ENCODE measurements at regions not wholly inside any gene's neighbourhood (a gene's known extent, or its start where the extent isn't known, plus 50 kb on each side); places are given as distances from the start of the nearest gene placed in this dataset.

DNA sequence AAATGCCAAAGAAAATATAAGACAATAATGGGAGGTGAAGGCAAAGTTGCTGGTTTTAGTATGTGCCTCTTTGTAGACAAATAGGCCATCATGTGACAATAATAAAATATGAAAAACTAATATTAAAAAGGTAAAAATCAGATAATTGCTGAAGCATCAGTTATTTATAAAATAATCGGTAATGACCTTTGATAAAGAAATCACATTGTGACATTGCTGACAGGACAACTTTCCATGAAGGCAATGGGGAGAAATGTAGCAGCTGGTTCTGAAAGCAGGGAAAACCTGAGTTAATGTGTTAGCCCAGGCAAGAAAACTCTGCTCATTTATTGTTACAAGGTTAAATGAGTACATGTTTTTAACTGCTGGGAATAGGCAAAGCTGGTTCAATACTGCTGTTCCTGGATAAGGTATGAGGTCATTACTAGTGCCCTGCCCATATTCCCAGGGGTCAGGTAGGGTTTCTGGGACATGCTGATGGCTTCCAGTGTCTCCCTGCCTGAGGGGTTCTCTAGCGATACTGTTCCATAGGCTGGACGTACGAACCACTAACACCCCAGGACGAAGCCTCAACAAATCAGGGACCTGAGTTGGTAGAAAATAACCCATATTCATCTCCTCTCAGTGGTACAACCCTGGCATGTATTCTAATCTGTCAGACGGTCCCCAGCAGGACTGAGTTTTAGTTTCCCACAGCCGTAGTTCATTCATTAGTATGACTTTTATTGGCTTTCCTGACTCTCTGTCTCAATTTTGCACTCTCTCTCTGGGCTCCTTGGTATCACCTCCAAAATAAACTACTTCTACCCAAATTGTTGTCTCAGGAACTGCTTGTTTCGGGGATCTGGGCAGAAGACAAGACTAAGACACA, 355.9 kb downstream of the TXNL1 start:
- TF ChIP-seq, protein P1, sequence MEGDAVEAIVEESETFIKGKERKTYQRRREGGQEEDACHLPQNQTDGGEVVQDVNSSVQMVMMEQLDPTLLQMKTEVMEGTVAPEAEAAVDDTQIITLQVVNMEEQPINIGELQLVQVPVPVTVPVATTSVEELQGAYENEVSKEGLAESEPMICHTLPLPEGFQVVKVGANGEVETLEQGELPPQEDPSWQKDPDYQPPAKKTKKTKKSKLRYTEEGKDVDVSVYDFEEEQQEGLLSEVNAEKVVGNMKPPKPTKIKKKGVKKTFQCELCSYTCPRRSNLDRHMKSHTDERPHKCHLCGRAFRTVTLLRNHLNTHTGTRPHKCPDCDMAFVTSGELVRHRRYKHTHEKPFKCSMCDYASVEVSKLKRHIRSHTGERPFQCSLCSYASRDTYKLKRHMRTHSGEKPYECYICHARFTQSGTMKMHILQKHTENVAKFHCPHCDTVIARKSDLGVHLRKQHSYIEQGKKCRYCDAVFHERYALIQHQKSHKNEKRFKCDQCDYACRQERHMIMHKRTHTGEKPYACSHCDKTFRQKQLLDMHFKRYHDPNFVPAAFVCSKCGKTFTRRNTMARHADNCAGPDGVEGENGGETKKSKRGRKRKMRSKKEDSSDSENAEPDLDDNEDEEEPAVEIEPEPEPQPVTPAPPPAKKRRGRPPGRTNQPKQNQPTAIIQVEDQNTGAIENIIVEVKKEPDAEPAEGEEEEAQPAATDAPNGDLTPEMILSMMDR (IDR thresholded peaks at IDR 0.05) = no peak
- no peak for TF ChIP-seq EP300 (IDR thresholded peaks at IDR 0.05)
